ENCODE measurements at regions not wholly inside any gene's neighbourhood (a gene's known extent, or its start where the extent isn't known, plus 50 kb on each side); places are given as distances from the start of the nearest gene placed in this dataset.
A peak's percentile ranks its signal among the peaks of the same experiment; 100 is the strongest.

GRCh38 chr11:98572941-98573340 lies 447.8 kb upstream of the CNTN5 start:
- Histone ChIP-seq H3K27me3 (ENCODE audit: low read depth, low read length) (no peaks in the 10 kb centered on the region), H3K27ac (ENCODE audit: low read length) (peak overlapping the region; percentile 34; the same call in 1 of the 2 replicates), H3K9ac (ENCODE audit: low read length) (no peak overlapping the region), H3K79me2 (ENCODE audit: low read length) (no peaks in the 10 kb centered on the region), H3K4me3 (ENCODE audit: low read length) (peak overlapping the region; percentile 39), H3K36me3 (replicated peaks; ENCODE audit: low read depth, low read length) (no peaks in the 10 kb centered on the region), H2AFZ (ENCODE audit: low read depth, low read length) (no peak overlapping the region), H3K9me3 (ENCODE audit: insufficient read depth, low read length) (no peaks in the 10 kb centered on the region), H4K20me1 (ENCODE audit: insufficient read depth, low read length) (no peaks in the 10 kb centered on the region), H3K4me1 (ENCODE audit: low read length) (peaks cover 15% of the 10 kb centered on the region), H3K4me2 (ENCODE audit: low read length) (peak overlapping the region; percentile 72)
- TF ChIP-seq EZH2phosphoT487 (IDR thresholded peaks at IDR 0.05; ENCODE audit: low read depth) = no peak
- TF ChIP-seq, protein P1, sequence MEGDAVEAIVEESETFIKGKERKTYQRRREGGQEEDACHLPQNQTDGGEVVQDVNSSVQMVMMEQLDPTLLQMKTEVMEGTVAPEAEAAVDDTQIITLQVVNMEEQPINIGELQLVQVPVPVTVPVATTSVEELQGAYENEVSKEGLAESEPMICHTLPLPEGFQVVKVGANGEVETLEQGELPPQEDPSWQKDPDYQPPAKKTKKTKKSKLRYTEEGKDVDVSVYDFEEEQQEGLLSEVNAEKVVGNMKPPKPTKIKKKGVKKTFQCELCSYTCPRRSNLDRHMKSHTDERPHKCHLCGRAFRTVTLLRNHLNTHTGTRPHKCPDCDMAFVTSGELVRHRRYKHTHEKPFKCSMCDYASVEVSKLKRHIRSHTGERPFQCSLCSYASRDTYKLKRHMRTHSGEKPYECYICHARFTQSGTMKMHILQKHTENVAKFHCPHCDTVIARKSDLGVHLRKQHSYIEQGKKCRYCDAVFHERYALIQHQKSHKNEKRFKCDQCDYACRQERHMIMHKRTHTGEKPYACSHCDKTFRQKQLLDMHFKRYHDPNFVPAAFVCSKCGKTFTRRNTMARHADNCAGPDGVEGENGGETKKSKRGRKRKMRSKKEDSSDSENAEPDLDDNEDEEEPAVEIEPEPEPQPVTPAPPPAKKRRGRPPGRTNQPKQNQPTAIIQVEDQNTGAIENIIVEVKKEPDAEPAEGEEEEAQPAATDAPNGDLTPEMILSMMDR (IDR thresholded peaks at IDR 0.05; ENCODE audit: low read depth, low read length) = no peak

GRCh38 chr11:98587884-98588283 lies 432.9 kb upstream of the CNTN5 start:
- Histone ChIP-seq H3K36me3 (replicated peaks; ENCODE audit: low read depth, low read length) (no peaks in the 10 kb centered on the region), H3K9me3 (ENCODE audit: insufficient read depth, low read length) (no peaks in the 10 kb centered on the region), H3K4me3 (ENCODE audit: low read length) (no peak overlapping the region), H3K4me2 (ENCODE audit: low read length) (no peak overlapping the region), H3K27ac (ENCODE audit: low read length) (no peak overlapping the region), H3K9ac (ENCODE audit: low read length) (no peak overlapping the region), H3K4me1 (ENCODE audit: low read length) (no peaks in the 10 kb centered on the region), H3K27me3 (ENCODE audit: low read depth, low read length) (no peaks in the 10 kb centered on the region), H4K20me1 (ENCODE audit: insufficient read depth, low read length) (no peaks in the 10 kb centered on the region), H3K79me2 (ENCODE audit: low read length) (no peaks in the 10 kb centered on the region), H2AFZ (ENCODE audit: low read depth, low read length) (no peak overlapping the region)
- TF ChIP-seq, protein P1 (IDR thresholded peaks at IDR 0.05; ENCODE audit: low read depth, low read length) = no peak
- TF ChIP-seq EZH2phosphoT487 (IDR thresholded peaks at IDR 0.05; ENCODE audit: low read depth) = no peak

- Histone ChIP-seq H3K79me2 (ENCODE audit: low read length) (no peaks in the 10 kb centered on the region), H3K4me2 (ENCODE audit: low read length) (no peak overlapping the region)
These were observed 430.8 kb upstream of the CNTN5 start for GRCh38 chr11:98589967-98590366.

GRCh38 chr11:98600103-98600502 lies 420.6 kb upstream of the CNTN5 start:
- H3K27me3 ChIP-seq (ENCODE audit: low read depth, low read length) = no peaks in the 10 kb centered on the region
- H2AFZ ChIP-seq (ENCODE audit: low read depth, low read length) = no peak overlapping the region
- H3K36me3 ChIP-seq (replicated peaks; ENCODE audit: low read depth, low read length) = no peaks in the 10 kb centered on the region
- H3K79me2 ChIP-seq (ENCODE audit: low read length) = no peaks in the 10 kb centered on the region
- no peaks in the 10 kb centered on the region for H3K4me1 ChIP-seq (ENCODE audit: low read length)
- H3K4me2 ChIP-seq (ENCODE audit: low read length) = no peak overlapping the region
- H3K9ac ChIP-seq (ENCODE audit: low read length) = no peak overlapping the region
- TF ChIP-seq, protein P1 (IDR thresholded peaks at IDR 0.05; ENCODE audit: low read depth, low read length) = no peak
- no peak for TF ChIP-seq EZH2phosphoT487 (IDR thresholded peaks at IDR 0.05; ENCODE audit: low read depth)
- H4K20me1 ChIP-seq (ENCODE audit: insufficient read depth, low read length) = no peaks in the 10 kb centered on the region
- H3K4me3 ChIP-seq (ENCODE audit: low read length) = no peak overlapping the region
- H3K9me3 ChIP-seq (ENCODE audit: insufficient read depth, low read length) = no peaks in the 10 kb centered on the region
- H3K27ac ChIP-seq (ENCODE audit: low read length) = no peak overlapping the region

More at GRCh38 chr11:98589967-98590366, 430.8 kb upstream of the CNTN5 start:
- no peak overlapping the region for H2AFZ ChIP-seq (ENCODE audit: low read depth, low read length)
- H3K4me1 ChIP-seq (ENCODE audit: low read length) = no peaks in the 10 kb centered on the region
- H3K9ac ChIP-seq (ENCODE audit: low read length) = no peak overlapping the region
- H3K4me3 ChIP-seq (ENCODE audit: low read length) = no peak overlapping the region
- H3K9me3 ChIP-seq (ENCODE audit: insufficient read depth, low read length) = no peaks in the 10 kb centered on the region
- H3K36me3 ChIP-seq (replicated peaks; ENCODE audit: low read depth, low read length) = no peaks in the 10 kb centered on the region
- no peak overlapping the region for H3K27ac ChIP-seq (ENCODE audit: low read length)
- H3K27me3 ChIP-seq (ENCODE audit: low read depth, low read length) = no peaks in the 10 kb centered on the region
- no peak for TF ChIP-seq EZH2phosphoT487 (IDR thresholded peaks at IDR 0.05; ENCODE audit: low read depth)
- TF ChIP-seq, protein P1 (IDR thresholded peaks at IDR 0.05; ENCODE audit: low read depth, low read length) = no peak
- no peaks in the 10 kb centered on the region for H4K20me1 ChIP-seq (ENCODE audit: insufficient read depth, low read length)

Measured in OCI-LY3 (cell line).